WTC11 (cell line): ENCODE measurements at regions not wholly inside any gene's neighbourhood (a gene's known extent, or its start where the extent isn't known, plus 50 kb on each side); places are given as distances from the start of the nearest gene placed in this dataset.

Source experiments
- CBFB ChIP-seq: sonication (generic); formaldehyde crosslinking; IDR thresholded peaks from 2 replicates; pipeline ENCODE4 v1.8.1; 2022; ENCODE audit warnings: mild to moderate bottlenecking, low read depth, missing genetic modification reagents
- ELF4 ChIP-seq: sonication (generic); formaldehyde crosslinking; IDR thresholded peaks from 2 replicates; pipeline ENCODE4 v1.8.1; 2022; ENCODE audit warnings: low read depth, mild to moderate bottlenecking, moderate library complexity, missing genetic modification reagents
- NFYB ChIP-seq: sonication (generic); formaldehyde crosslinking; conservative IDR thresholded peaks from 2 replicates; pipeline ENCODE4 v1.8.0; 2022; ENCODE audit warnings: low read depth, missing genetic modification reagents
- NR3C1 ChIP-seq: sonication (generic); formaldehyde crosslinking; conservative IDR thresholded peaks from 2 replicates; pipeline ENCODE4 v1.8.1; 2023; ENCODE audit warnings: low read depth, mild to moderate bottlenecking, missing genetic modification reagents
- SP1 ChIP-seq: sonication (generic); formaldehyde crosslinking; conservative IDR thresholded peaks from 2 replicates; pipeline ENCODE4 v1.8.1; 2022; ENCODE audit warnings: missing genetic modification reagents
- ZNF138 ChIP-seq: sonication (generic); formaldehyde crosslinking; conservative IDR thresholded peaks from 2 replicates; pipeline ENCODE4 v1.8.1; 2022; ENCODE audit warnings: mild to moderate bottlenecking, moderate library complexity, missing genetic modification reagents
- ZNF263 ChIP-seq: sonication (generic); formaldehyde crosslinking; IDR thresholded peaks from 2 replicates; pipeline ENCODE4 v1.8.1; 2022; ENCODE audit warnings: low read depth, mild to moderate bottlenecking, moderate library complexity, missing genetic modification reagents
- TF ChIP-seq, protein P1 (sequence below): fragments of 200-600 bp; IDR thresholded peaks from 2 replicates; pipeline ENCODE4 v1.8.0; 2022; ENCODE audit warnings: antibody characterized with exemption
- TF ChIP-seq, protein P2 (sequence below): sonication (generic); formaldehyde crosslinking; IDR thresholded peaks from 2 replicates; pipeline ENCODE4 v1.8.1; 2022; ENCODE audit warnings: missing genetic modification reagents, borderline replicate concordance
- TF ChIP-seq, protein P3 (sequence below): sonication (generic); formaldehyde crosslinking; IDR thresholded peaks from 2 replicates; pipeline ENCODE4 v1.8.1; 2023; ENCODE audit warnings: mild to moderate bottlenecking, missing genetic modification reagents
- TF ChIP-seq, protein P4 (sequence below): sonication (generic); formaldehyde crosslinking; IDR thresholded peaks from 2 replicates; pipeline ENCODE4 v1.8.0; 2022; ENCODE audit warnings: mild to moderate bottlenecking, missing genetic modification reagents
- TF ChIP-seq, protein P5 (sequence below): sonication (generic); formaldehyde crosslinking; IDR thresholded peaks from 2 replicates; pipeline ENCODE4 v1.8.1; 2022; ENCODE audit warnings: mild to moderate bottlenecking, moderate library complexity, missing genetic modification reagents
- TF ChIP-seq, protein P6 (sequence below): fragments of 250-450 bp; sonication (Bioruptor Pico); IDR thresholded peaks from 2 replicates; pipeline ENCODE4 v1.9.0; 2021; ENCODE audit warnings: mild to moderate bottlenecking, borderline replicate concordance
- TF ChIP-seq, protein P7 (sequence below): sonication (generic); formaldehyde crosslinking; IDR thresholded peaks from 2 replicates; pipeline ENCODE4 v1.8.1; 2022; ENCODE audit warnings: low read depth, missing genetic modification reagents, borderline replicate concordance

DNA sequence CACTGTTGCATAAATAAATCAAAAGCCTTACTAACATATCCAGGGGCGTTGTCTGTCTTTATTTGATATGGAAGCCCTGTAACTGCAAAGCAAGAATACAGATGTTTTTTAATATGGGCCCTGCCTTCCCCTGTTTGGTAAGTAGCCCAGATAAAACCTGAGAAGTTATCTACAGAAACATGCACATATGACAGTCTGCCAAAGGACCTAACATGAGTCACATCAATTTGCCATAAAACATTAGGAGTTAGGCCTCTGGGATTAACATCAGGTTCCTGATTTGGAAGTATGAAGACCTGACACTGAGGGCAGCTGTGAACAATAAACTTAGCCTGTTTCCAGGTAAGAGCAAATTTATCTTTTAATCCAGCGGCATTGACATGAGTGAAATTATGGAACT is 1588.8 kb downstream of the REEP3 start:
- TF ChIP-seq, protein P1, sequence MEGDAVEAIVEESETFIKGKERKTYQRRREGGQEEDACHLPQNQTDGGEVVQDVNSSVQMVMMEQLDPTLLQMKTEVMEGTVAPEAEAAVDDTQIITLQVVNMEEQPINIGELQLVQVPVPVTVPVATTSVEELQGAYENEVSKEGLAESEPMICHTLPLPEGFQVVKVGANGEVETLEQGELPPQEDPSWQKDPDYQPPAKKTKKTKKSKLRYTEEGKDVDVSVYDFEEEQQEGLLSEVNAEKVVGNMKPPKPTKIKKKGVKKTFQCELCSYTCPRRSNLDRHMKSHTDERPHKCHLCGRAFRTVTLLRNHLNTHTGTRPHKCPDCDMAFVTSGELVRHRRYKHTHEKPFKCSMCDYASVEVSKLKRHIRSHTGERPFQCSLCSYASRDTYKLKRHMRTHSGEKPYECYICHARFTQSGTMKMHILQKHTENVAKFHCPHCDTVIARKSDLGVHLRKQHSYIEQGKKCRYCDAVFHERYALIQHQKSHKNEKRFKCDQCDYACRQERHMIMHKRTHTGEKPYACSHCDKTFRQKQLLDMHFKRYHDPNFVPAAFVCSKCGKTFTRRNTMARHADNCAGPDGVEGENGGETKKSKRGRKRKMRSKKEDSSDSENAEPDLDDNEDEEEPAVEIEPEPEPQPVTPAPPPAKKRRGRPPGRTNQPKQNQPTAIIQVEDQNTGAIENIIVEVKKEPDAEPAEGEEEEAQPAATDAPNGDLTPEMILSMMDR = no peak
- TF ChIP-seq ZNF138 (no peak), SP1 (no peak), ELF4 (CRISPR knock-in tag) (no peak), NFYB (no peak), ZNF263 (no peak), NR3C1 (no peak), CBFB (no peak)
- TF ChIP-seq, protein P2, sequence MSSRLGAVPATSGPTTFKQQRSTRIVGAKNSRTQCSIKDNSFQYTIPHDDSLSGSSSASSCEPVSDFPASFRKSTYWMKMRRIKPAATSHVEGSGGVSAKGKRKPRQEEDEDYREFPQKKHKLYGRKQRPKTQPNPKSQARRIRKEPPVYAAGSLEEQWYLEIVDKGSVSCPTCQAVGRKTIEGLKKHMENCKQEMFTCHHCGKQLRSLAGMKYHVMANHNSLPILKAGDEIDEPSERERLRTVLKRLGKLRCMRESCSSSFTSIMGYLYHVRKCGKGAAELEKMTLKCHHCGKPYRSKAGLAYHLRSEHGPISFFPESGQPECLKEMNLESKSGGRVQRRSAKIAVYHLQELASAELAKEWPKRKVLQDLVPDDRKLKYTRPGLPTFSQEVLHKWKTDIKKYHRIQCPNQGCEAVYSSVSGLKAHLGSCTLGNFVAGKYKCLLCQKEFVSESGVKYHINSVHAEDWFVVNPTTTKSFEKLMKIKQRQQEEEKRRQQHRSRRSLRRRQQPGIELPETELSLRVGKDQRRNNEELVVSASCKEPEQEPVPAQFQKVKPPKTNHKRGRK (CRISPR knock-in tag) = no peak
- TF ChIP-seq, protein P3, sequence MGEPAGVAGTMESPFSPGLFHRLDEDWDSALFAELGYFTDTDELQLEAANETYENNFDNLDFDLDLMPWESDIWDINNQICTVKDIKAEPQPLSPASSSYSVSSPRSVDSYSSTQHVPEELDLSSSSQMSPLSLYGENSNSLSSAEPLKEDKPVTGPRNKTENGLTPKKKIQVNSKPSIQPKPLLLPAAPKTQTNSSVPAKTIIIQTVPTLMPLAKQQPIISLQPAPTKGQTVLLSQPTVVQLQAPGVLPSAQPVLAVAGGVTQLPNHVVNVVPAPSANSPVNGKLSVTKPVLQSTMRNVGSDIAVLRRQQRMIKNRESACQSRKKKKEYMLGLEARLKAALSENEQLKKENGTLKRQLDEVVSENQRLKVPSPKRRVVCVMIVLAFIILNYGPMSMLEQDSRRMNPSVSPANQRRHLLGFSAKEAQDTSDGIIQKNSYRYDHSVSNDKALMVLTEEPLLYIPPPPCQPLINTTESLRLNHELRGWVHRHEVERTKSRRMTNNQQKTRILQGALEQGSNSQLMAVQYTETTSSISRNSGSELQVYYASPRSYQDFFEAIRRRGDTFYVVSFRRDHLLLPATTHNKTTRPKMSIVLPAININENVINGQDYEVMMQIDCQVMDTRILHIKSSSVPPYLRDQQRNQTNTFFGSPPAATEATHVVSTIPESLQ = no peak
- TF ChIP-seq, protein P4, sequence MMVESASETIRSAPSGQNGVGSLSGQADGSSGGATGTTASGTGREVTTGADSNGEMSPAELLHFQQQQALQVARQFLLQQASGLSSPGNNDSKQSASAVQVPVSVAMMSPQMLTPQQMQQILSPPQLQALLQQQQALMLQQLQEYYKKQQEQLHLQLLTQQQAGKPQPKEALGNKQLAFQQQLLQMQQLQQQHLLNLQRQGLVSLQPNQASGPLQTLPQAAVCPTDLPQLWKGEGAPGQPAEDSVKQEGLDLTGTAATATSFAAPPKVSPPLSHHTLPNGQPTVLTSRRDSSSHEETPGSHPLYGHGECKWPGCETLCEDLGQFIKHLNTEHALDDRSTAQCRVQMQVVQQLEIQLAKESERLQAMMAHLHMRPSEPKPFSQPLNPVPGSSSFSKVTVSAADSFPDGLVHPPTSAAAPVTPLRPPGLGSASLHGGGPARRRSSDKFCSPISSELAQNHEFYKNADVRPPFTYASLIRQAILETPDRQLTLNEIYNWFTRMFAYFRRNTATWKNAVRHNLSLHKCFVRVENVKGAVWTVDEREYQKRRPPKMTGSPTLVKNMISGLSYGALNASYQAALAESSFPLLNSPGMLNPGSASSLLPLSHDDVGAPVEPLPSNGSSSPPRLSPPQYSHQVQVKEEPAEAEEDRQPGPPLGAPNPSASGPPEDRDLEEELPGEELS (CRISPR knock-in tag) = no peak
- TF ChIP-seq, protein P5, sequence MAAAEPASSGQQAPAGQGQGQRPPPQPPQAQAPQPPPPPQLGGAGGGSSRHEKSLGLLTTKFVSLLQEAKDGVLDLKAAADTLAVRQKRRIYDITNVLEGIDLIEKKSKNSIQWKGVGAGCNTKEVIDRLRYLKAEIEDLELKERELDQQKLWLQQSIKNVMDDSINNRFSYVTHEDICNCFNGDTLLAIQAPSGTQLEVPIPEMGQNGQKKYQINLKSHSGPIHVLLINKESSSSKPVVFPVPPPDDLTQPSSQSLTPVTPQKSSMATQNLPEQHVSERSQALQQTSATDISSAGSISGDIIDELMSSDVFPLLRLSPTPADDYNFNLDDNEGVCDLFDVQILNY (CRISPR knock-in tag) = no peak
- TF ChIP-seq, protein P6, sequence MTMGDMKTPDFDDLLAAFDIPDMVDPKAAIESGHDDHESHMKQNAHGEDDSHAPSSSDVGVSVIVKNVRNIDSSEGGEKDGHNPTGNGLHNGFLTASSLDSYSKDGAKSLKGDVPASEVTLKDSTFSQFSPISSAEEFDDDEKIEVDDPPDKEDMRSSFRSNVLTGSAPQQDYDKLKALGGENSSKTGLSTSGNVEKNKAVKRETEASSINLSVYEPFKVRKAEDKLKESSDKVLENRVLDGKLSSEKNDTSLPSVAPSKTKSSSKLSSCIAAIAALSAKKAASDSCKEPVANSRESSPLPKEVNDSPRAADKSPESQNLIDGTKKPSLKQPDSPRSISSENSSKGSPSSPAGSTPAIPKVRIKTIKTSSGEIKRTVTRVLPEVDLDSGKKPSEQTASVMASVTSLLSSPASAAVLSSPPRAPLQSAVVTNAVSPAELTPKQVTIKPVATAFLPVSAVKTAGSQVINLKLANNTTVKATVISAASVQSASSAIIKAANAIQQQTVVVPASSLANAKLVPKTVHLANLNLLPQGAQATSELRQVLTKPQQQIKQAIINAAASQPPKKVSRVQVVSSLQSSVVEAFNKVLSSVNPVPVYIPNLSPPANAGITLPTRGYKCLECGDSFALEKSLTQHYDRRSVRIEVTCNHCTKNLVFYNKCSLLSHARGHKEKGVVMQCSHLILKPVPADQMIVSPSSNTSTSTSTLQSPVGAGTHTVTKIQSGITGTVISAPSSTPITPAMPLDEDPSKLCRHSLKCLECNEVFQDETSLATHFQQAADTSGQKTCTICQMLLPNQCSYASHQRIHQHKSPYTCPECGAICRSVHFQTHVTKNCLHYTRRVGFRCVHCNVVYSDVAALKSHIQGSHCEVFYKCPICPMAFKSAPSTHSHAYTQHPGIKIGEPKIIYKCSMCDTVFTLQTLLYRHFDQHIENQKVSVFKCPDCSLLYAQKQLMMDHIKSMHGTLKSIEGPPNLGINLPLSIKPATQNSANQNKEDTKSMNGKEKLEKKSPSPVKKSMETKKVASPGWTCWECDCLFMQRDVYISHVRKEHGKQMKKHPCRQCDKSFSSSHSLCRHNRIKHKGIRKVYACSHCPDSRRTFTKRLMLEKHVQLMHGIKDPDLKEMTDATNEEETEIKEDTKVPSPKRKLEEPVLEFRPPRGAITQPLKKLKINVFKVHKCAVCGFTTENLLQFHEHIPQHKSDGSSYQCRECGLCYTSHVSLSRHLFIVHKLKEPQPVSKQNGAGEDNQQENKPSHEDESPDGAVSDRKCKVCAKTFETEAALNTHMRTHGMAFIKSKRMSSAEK (CRISPR knock-in tag) = no peak
- TF ChIP-seq, protein P7, sequence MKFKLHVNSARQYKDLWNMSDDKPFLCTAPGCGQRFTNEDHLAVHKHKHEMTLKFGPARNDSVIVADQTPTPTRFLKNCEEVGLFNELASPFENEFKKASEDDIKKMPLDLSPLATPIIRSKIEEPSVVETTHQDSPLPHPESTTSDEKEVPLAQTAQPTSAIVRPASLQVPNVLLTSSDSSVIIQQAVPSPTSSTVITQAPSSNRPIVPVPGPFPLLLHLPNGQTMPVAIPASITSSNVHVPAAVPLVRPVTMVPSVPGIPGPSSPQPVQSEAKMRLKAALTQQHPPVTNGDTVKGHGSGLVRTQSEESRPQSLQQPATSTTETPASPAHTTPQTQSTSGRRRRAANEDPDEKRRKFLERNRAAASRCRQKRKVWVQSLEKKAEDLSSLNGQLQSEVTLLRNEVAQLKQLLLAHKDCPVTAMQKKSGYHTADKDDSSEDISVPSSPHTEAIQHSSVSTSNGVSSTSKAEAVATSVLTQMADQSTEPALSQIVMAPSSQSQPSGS (CRISPR knock-in tag) = no peak
